GM19397 (cell line): ENCODE measurements at regions not wholly inside any gene's neighbourhood (a gene's known extent, or its start where the extent isn't known, plus 50 kb on each side); places are given as distances from the start of the nearest gene placed in this dataset.

Experiments
- ATAC-seq: cut with Tn5 transposase; IDR thresholded peaks from one replicate; pipeline ENCODE4 v1.9.1; 2021; ENCODE audit warnings: mild to moderate bottlenecking, moderate library complexity; ENCODE audit not compliant: unreplicated experiment

GRCh38 chr18:37956020-37956419, 390.4 kb upstream of the CELF4 start:
- ATAC-seq, result no peak

GRCh38 chr18:37955201-37955600, 389.6 kb upstream of the CELF4 start:
- ATAC-seq, result no peak

GRCh38 chr18:37953876-37954275, 388.3 kb upstream of the CELF4 start:
- no peak for ATAC-seq

- ATAC-seq, result no peak
Observed at GRCh38 chr18:37948471-37948870, 382.9 kb upstream of the CELF4 start.

- ATAC-seq, result no peak
Observed at GRCh38 chr18:37946324-37946723, 380.7 kb upstream of the CELF4 start.

GRCh38 chr18:37944700-37945270, 379.2 kb upstream of the CELF4 start:
- no peak for ATAC-seq

GRCh38 chr18:37937287-37937686, 371.7 kb upstream of the CELF4 start:
- no peak for ATAC-seq

- no peak for ATAC-seq
Observed at GRCh38 chr18:37935086-37935485, 369.5 kb upstream of the CELF4 start.

GRCh38 chr18:37930640-37931039, 365.0 kb upstream of the CELF4 start:
- ATAC-seq, result no peak

- no peak for ATAC-seq
Observed at GRCh38 chr18:37922162-37922561, 356.6 kb upstream of the CELF4 start.

GRCh38 chr18:37920865-37921264, 355.3 kb upstream of the CELF4 start:
- no peak for ATAC-seq

GRCh38 chr18:37913051-37913450, 347.5 kb upstream of the CELF4 start:
- no peak for ATAC-seq

- ATAC-seq, result no peak
Observed at GRCh38 chr18:37902344-37902743, 336.7 kb upstream of the CELF4 start.

GRCh38 chr18:37900326-37900725, 334.7 kb upstream of the CELF4 start:
- no peak for ATAC-seq

GRCh38 chr18:37889963-37890362, 324.4 kb upstream of the CELF4 start:
- ATAC-seq, result no peak

- ATAC-seq, result no peak
Observed at GRCh38 chr18:37874721-37875120, 309.1 kb upstream of the CELF4 start.

- ATAC-seq, result no peak
Observed at GRCh38 chr18:37873416-37873815, 307.8 kb upstream of the CELF4 start.

- no peak for ATAC-seq
Observed at GRCh38 chr18:37872562-37872961, 307.0 kb upstream of the CELF4 start.

GRCh38 chr18:37871561-37871960, 306.0 kb upstream of the CELF4 start:
- ATAC-seq, result no peak

- ATAC-seq, result no peak
Observed at GRCh38 chr18:37869051-37869450, 303.5 kb upstream of the CELF4 start.

GRCh38 chr18:37864122-37864521, 298.5 kb upstream of the CELF4 start:
- no peak for ATAC-seq

GRCh38 chr18:37861981-37862380, 296.4 kb upstream of the CELF4 start:
- no peak for ATAC-seq

- no peak for ATAC-seq
Observed at GRCh38 chr18:37854396-37854795, 288.8 kb upstream of the CELF4 start.
